Liver (tissue), 8 donors: ENCODE measurements at regions not wholly inside any gene's neighbourhood (a gene's known extent, or its start where the extent isn't known, plus 50 kb on each side); places are given as distances from the start of the nearest gene placed in this dataset.
"Not testable (repeated sequence)": the region's sequence is repeated elsewhere in the genome, so short reads cannot be mapped to it uniquely, and the experiment has no call there.

ENCODE experiments used
- DNase-seq: peaks from one replicate; pipeline ENCODE4 v3.0.0-alpha.2; 2017; ENCODE audit warnings: low spot score
- H3K27ac ChIP-seq, 2 donors: one replicate each; pipeline ENCODE4 v1.7.0; 2013; ENCODE audit warnings: inconsistent platforms in 2 of 2, low read length in 2 of 2, control low read depth in 1 of 2, low read depth in 1 of 2, mild to moderate bottlenecking in 1 of 2
- H3K27me3 ChIP-seq, 4 donors: one replicate each; pipeline versions ENCODE4 v1.6.1 to v1.7.0; 2013; ENCODE audit warnings: low read length in 3 of 4, inconsistent platforms in 1 of 4, mild to moderate bottlenecking in 1 of 4, moderate library complexity in 1 of 4; ENCODE audit not compliant: control insufficient read depth in 4 of 4, insufficient read depth in 4 of 4
- H3K36me3 ChIP-seq, 4 donors: one replicate each; pipeline versions ENCODE4 v1.6.1 to v1.7.0; 2013; ENCODE audit warnings: low read length in 3 of 4, mild to moderate bottlenecking in 3 of 4, low read depth in 1 of 4, moderate library complexity in 1 of 4; ENCODE audit not compliant: control insufficient read depth in 4 of 4, insufficient read depth in 3 of 4
- H3K4me1 ChIP-seq, 4 donors: one replicate each; pipeline versions ENCODE4 v1.6.1 to v1.7.0; 2013; ENCODE audit warnings: low read length in 3 of 4, mild to moderate bottlenecking in 3 of 4, moderate library complexity in 1 of 4; ENCODE audit not compliant: control insufficient read depth in 4 of 4, insufficient read depth in 4 of 4
- H3K4me3 ChIP-seq, 3 donors: one replicate each; pipeline versions ENCODE4 v1.6.1 to v1.7.0; 2013; ENCODE audit warnings: low read length in 3 of 3, control low read depth in 1 of 3, low read depth in 1 of 3, mild to moderate bottlenecking in 1 of 3
- H3K9ac ChIP-seq, 2 donors: one replicate each; pipeline ENCODE4 v1.7.0; 2013; ENCODE audit warnings: low read length in 2 of 2, mild to moderate bottlenecking in 2 of 2, moderate library complexity in 2 of 2, control low read depth in 1 of 2, low read depth in 1 of 2
- H3K9me3 ChIP-seq, 4 donors: one replicate each; pipeline versions ENCODE4 v1.6.1 to v1.7.0; 2013; ENCODE audit warnings: low read length in 3 of 4; ENCODE audit not compliant: control insufficient read depth in 4 of 4
- FOXA1 ChIP-seq: IDR thresholded peaks from 2 replicates; pipeline ENCODE4 v1.6.1; 2016; ENCODE audit warnings: antibody characterized with exemption
- HNF4G ChIP-seq: IDR thresholded peaks from 2 replicates; pipeline ENCODE4 v1.6.1; 2016; ENCODE audit warnings: antibody characterized with exemption
- JUND ChIP-seq, 2 donors: IDR thresholded peaks; 2 replicates each; pipeline ENCODE4 v1.6.1; 2016; ENCODE audit warnings: antibody characterized with exemption in 2 of 2
- NR2F2 ChIP-seq: IDR thresholded peaks from 2 replicates; pipeline ENCODE4 v1.6.1; 2016; ENCODE audit warnings: antibody characterized with exemption
- RAD21 ChIP-seq, 2 donors: IDR thresholded peaks; 2 replicates each; pipeline ENCODE4 v1.6.1; 2016; ENCODE audit warnings: antibody characterized with exemption in 2 of 2, mild to moderate bottlenecking in 2 of 2
- TAF1 ChIP-seq: conservative IDR thresholded peaks from 2 replicates; pipeline ENCODE4 v1.6.1; 2016; ENCODE audit warnings: antibody characterized with exemption, mild to moderate bottlenecking
- YY1 ChIP-seq: IDR thresholded peaks from 2 replicates; pipeline ENCODE4 v1.6.1; 2016; ENCODE audit warnings: antibody characterized with exemption, mild to moderate bottlenecking
- WGBS: extraction: QIAGEN DNeasy Blood & Tissue Kit; methylation state at CpG from one replicate; pipeline ENCODE4 v1.1.7; 2013; 5-methylcytosine and 5-hydroxymethylcytosine counted together
- TF ChIP-seq, protein P1 (sequence below): IDR thresholded peaks from 2 replicates; pipeline ENCODE4 v1.6.1; 2016; ENCODE audit warnings: antibody characterized with exemption, mild to moderate bottlenecking
- TF ChIP-seq, protein P2 (sequence below): IDR thresholded peaks from 2 replicates; pipeline ENCODE4 v1.6.1; 2016; ENCODE audit warnings: antibody characterized with exemption
- TF ChIP-seq, protein P3 (sequence below): IDR thresholded peaks from 2 replicates; pipeline ENCODE4 v1.6.1; 2016; ENCODE audit warnings: antibody characterized with exemption
- TF ChIP-seq, protein P4 (sequence below): IDR thresholded peaks from 2 replicates; pipeline ENCODE4 v1.6.1; 2016; ENCODE audit warnings: antibody characterized with exemption
- TF ChIP-seq, protein P5 (sequence below): fragments of 150-350 bp; IDR thresholded peaks from 2 replicates; pipeline ENCODE4 v1.5.1; 2017; ENCODE audit warnings: improper control_type of control experiment, low read depth, low read length; ENCODE audit not compliant: missing input control
- donor health status: healthy.
- donor health status: healthy.
- donor health status: healthy.
- donor health status: healthy.
- donor health status: healthy.

DNA sequence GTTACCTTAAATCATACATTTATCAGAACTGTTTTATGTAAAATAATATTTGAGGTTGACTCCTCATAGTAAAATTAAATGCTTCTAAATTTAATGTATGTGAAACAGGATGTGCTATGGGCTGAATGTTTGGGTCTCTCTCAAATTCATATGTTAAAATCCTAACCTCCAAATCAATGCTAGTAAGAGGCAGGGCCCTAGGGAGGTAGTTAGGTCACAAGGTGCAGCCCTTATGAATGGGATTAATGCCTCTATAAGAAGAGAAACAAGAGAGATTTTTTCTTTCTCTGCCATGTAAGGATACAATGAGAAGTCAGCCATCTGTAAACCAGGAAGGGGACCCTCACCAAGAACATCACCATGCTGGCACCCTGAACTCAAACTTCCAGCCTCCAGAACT, 67.2 kb upstream of the ETAA1 start (continued):
- TF ChIP-seq, protein P1, sequence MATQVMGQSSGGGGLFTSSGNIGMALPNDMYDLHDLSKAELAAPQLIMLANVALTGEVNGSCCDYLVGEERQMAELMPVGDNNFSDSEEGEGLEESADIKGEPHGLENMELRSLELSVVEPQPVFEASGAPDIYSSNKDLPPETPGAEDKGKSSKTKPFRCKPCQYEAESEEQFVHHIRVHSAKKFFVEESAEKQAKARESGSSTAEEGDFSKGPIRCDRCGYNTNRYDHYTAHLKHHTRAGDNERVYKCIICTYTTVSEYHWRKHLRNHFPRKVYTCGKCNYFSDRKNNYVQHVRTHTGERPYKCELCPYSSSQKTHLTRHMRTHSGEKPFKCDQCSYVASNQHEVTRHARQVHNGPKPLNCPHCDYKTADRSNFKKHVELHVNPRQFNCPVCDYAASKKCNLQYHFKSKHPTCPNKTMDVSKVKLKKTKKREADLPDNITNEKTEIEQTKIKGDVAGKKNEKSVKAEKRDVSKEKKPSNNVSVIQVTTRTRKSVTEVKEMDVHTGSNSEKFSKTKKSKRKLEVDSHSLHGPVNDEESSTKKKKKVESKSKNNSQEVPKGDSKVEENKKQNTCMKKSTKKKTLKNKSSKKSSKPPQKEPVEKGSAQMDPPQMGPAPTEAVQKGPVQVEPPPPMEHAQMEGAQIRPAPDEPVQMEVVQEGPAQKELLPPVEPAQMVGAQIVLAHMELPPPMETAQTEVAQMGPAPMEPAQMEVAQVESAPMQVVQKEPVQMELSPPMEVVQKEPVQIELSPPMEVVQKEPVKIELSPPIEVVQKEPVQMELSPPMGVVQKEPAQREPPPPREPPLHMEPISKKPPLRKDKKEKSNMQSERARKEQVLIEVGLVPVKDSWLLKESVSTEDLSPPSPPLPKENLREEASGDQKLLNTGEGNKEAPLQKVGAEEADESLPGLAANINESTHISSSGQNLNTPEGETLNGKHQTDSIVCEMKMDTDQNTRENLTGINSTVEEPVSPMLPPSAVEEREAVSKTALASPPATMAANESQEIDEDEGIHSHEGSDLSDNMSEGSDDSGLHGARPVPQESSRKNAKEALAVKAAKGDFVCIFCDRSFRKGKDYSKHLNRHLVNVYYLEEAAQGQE, result no peak
- TF ChIP-seq HNF4G (no peak), NR2F2 (no peak), FOXA1 (no peak), JUND (IDR thresholded peaks at IDR 0.05) (no peak), TAF1 (no peak)

DNA sequence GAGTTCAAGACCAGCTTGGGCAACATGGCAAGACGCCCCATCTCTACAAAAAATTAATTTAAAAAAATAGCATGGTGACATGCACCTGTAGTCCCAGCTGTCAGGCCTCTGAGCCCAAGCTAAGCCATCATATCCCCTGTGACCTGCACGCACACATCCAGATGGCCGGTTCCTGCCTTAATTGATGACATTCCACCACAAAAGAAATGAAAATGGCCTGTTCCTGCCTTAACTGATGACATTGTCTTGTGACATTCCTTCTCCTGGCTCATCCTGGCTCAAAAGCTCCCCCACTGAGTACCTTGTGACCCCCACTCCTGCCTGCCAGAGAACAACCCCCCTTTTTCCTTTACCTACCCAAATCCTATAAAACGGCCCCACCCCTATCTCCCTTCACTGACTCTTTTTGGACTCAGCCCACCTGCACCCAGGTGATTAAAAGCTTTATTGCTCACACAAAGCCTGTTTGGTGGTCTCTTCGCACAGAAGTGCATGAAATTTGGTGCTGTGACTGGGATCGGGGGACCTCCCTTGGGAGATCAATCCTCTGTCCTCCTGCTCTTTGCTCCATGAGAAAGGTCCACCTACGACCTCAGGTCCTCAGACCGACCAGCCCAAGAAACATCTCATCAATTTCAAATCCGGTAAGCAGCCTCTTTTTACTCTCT, 65.6 kb upstream of the ETAA1 start:
- H3K27me3 ChIP-seq, H3K9ac ChIP-seq, DNase-seq, H3K27ac ChIP-seq, H3K4me3 ChIP-seq, H3K4me1 ChIP-seq, H3K9me3 ChIP-seq, H3K36me3 ChIP-seq: not testable (repeated sequence)
- WGBS, result 87% methylated on average over 9 of the region's 9 CpGs

DNA sequence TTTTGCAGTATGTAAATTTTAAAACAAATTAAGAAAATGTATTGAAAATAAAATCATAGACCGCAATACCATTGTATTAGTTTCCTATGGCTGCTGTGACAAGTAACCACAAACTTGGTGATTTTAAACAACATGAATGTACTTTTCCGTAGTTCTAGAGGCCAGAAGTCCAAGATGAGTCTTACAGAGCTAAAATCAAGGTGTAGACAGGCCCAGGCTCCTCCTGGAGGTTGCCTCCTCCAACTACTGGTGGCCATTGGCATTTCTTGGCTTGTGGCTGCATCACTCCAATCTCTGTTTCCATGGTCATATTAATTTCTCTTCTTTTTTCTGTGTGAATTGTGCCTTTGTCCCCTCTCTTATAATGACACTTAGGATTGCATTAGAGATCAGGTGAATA, 59.2 kb upstream of the ETAA1 start:
- H3K36me3 ChIP-seq, result no peaks in the 10 kb centered on the region
- H3K9ac ChIP-seq, result no peak overlapping the region
- no peaks in the 10 kb centered on the region for H3K27me3 ChIP-seq
- 83% methylated on average over 2 of the region's 2 CpGs for WGBS
- TF ChIP-seq, protein P2, sequence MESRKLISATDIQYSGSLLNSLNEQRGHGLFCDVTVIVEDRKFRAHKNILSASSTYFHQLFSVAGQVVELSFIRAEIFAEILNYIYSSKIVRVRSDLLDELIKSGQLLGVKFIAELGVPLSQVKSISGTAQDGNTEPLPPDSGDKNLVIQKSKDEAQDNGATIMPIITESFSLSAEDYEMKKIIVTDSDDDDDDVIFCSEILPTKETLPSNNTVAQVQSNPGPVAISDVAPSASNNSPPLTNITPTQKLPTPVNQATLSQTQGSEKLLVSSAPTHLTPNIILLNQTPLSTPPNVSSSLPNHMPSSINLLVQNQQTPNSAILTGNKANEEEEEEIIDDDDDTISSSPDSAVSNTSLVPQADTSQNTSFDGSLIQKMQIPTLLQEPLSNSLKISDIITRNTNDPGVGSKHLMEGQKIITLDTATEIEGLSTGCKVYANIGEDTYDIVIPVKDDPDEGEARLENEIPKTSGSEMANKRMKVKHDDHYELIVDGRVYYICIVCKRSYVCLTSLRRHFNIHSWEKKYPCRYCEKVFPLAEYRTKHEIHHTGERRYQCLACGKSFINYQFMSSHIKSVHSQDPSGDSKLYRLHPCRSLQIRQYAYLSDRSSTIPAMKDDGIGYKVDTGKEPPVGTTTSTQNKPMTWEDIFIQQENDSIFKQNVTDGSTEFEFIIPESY, result no peak
- TF ChIP-seq FOXA1 (no peak), RAD21 (IDR thresholded peaks at IDR 0.05) (no peak), JUND (IDR thresholded peaks at IDR 0.05) (no peak), YY1 (no peak), HNF4G (no peak)
- TF ChIP-seq, protein P1, result no peak
- TF ChIP-seq, protein P3, sequence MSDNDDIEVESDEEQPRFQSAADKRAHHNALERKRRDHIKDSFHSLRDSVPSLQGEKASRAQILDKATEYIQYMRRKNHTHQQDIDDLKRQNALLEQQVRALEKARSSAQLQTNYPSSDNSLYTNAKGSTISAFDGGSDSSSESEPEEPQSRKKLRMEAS, result no peak
- TF ChIP-seq, protein P4, sequence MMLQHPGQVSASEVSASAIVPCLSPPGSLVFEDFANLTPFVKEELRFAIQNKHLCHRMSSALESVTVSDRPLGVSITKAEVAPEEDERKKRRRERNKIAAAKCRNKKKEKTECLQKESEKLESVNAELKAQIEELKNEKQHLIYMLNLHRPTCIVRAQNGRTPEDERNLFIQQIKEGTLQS, result no peak
- TF ChIP-seq, protein P5, sequence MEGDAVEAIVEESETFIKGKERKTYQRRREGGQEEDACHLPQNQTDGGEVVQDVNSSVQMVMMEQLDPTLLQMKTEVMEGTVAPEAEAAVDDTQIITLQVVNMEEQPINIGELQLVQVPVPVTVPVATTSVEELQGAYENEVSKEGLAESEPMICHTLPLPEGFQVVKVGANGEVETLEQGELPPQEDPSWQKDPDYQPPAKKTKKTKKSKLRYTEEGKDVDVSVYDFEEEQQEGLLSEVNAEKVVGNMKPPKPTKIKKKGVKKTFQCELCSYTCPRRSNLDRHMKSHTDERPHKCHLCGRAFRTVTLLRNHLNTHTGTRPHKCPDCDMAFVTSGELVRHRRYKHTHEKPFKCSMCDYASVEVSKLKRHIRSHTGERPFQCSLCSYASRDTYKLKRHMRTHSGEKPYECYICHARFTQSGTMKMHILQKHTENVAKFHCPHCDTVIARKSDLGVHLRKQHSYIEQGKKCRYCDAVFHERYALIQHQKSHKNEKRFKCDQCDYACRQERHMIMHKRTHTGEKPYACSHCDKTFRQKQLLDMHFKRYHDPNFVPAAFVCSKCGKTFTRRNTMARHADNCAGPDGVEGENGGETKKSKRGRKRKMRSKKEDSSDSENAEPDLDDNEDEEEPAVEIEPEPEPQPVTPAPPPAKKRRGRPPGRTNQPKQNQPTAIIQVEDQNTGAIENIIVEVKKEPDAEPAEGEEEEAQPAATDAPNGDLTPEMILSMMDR, result no peak
- no peak for DNase-seq
- H3K9me3 ChIP-seq, result no peaks in the 10 kb centered on the region
- H3K4me1 ChIP-seq, result no peaks in the 10 kb centered on the region
- H3K4me3 ChIP-seq, result no peak overlapping the region
- no peak overlapping the region for H3K27ac ChIP-seq
